Activated CD4-positive, alpha-beta T cell treated with anti-CD3 and anti-CD28 coated beads, Interleukin-2, amount 10 ng/mL, durations not matched to agents 7 days and 5 days (primary cell): ENCODE measurements at regions not wholly inside any gene's neighbourhood (a gene's known extent, or its start where the extent isn't known, plus 50 kb on each side); places are given as distances from the start of the nearest gene placed in this dataset.

Experiments used
- CTCF ChIA-PET: fragments of 350-600 bp; sonication (Branson Sonifier 250); formaldehyde crosslinking; loops from one replicate; lab custom pipeline; 2021; ENCODE audit warnings: antibody characterized with exemption; lab: Charles Lee
- POLR2A ChIA-PET: fragments of 350-600 bp; sonication (Branson Sonifier 250); formaldehyde crosslinking; loops from one replicate; lab custom pipeline; 2021; ENCODE audit warnings: antibody characterized with exemption; lab: Charles Lee
- DNase-seq: peaks from one replicate; pipeline ENCODE4 v3.0.0-alpha.2; 2020
- H3K27ac Mint-ChIP-seq: one replicate; pipeline ENCODE4 v1.8.0; 2021; ENCODE audit warnings: mild to moderate bottlenecking, moderate library complexity, mixed read lengths
- H3K27me3 Mint-ChIP-seq: one replicate; pipeline ENCODE4 v1.8.0; 2021; ENCODE audit warnings: mixed read lengths
- H3K36me3 Mint-ChIP-seq: one replicate; pipeline ENCODE4 v1.8.0; 2021; ENCODE audit warnings: low read depth, mixed read lengths
- H3K4me1 Mint-ChIP-seq: one replicate; pipeline ENCODE4 v1.8.0; 2021; ENCODE audit warnings: mixed read lengths
- H3K4me3 Mint-ChIP-seq: one replicate; pipeline ENCODE4 v1.8.0; 2021; ENCODE audit warnings: mild to moderate bottlenecking, moderate library complexity, mixed read lengths
- H3K9me3 Mint-ChIP-seq: one replicate; pipeline ENCODE4 v1.8.0; 2021; ENCODE audit warnings: mixed read lengths

GRCh38 chr20:39850246-39850645 is 838.8 kb downstream of the MAFB start:
- Mint-ChIP-seq H3K27ac (no peak overlapping the region), H3K4me1 (no peaks in the 10 kb centered on the region), H3K36me3 (no peaks in the 10 kb centered on the region), H3K9me3 (no peaks in the 10 kb centered on the region), H3K4me3 (no peak overlapping the region), H3K27me3 (no peaks in the 10 kb centered on the region)
- ChIA-PET POLR2A (no interaction called here), CTCF (no interaction called here)
- no peak for DNase-seq

GRCh38 chr20:39849664-39850063 is 839.4 kb downstream of the MAFB start:
- ChIA-PET CTCF (no interaction called here), POLR2A (no interaction called here)
- H3K27me3 Mint-ChIP-seq, result no peaks in the 10 kb centered on the region
- no peak overlapping the region for H3K4me3 Mint-ChIP-seq
- H3K4me1 Mint-ChIP-seq, result no peaks in the 10 kb centered on the region
- H3K27ac Mint-ChIP-seq, result no peak overlapping the region
- no peaks in the 10 kb centered on the region for H3K36me3 Mint-ChIP-seq
- H3K9me3 Mint-ChIP-seq, result no peaks in the 10 kb centered on the region
- no peak for DNase-seq

- Mint-ChIP-seq H3K27me3 (no peaks in the 10 kb centered on the region), H3K4me3 (no peak overlapping the region), H3K9me3 (no peaks in the 10 kb centered on the region), H3K27ac (no peak overlapping the region), H3K4me1 (no peaks in the 10 kb centered on the region), H3K36me3 (no peaks in the 10 kb centered on the region)
- POLR2A ChIA-PET, result no interaction called here
- CTCF ChIA-PET, result no interaction called here
- DNase-seq, result no peak
Observed at GRCh38 chr20:39849171-39849570, 839.9 kb downstream of the MAFB start.

GRCh38 chr20:39839399-39840119 is 849.5 kb downstream of the MAFB start:
- no peaks in the 10 kb centered on the region for H3K4me1 Mint-ChIP-seq

GRCh38 chr20:39837561-39837960 is 851.5 kb downstream of the MAFB start:
- Mint-ChIP-seq H3K9me3 (no peaks in the 10 kb centered on the region), H3K36me3 (no peaks in the 10 kb centered on the region), H3K4me3 (no peak overlapping the region), H3K4me1 (no peaks in the 10 kb centered on the region), H3K27ac (no peak overlapping the region), H3K27me3 (no peaks in the 10 kb centered on the region)
- ChIA-PET POLR2A (no interaction called here), CTCF (no interaction called here)
- no peak for DNase-seq

More at GRCh38 chr20:39839399-39840119, 849.5 kb downstream of the MAFB start:
- no peak overlapping the region for H3K27ac Mint-ChIP-seq
- no peak for DNase-seq
- H3K36me3 Mint-ChIP-seq, result no peaks in the 10 kb centered on the region
- ChIA-PET CTCF (no interaction called here), POLR2A (no interaction called here)
- H3K4me3 Mint-ChIP-seq, result no peak overlapping the region
- no peaks in the 10 kb centered on the region for H3K27me3 Mint-ChIP-seq
- H3K9me3 Mint-ChIP-seq, result no peaks in the 10 kb centered on the region

GRCh38 chr20:39835130-39835842 is 853.8 kb downstream of the MAFB start:
- Mint-ChIP-seq H3K27ac (no peak overlapping the region), H3K36me3 (no peaks in the 10 kb centered on the region), H3K9me3 (no peaks in the 10 kb centered on the region), H3K4me1 (no peaks in the 10 kb centered on the region), H3K27me3 (no peaks in the 10 kb centered on the region), H3K4me3 (no peak overlapping the region)
- ChIA-PET CTCF (no interaction called here), POLR2A (no interaction called here)
- DNase-seq, result no peak

GRCh38 chr20:39830903-39831302 is 858.1 kb downstream of the MAFB start:
- Mint-ChIP-seq H3K4me1 (peaks cover 4% of the 10 kb centered on the region), H3K27me3 (no peaks in the 10 kb centered on the region), H3K27ac (no peak overlapping the region), H3K36me3 (no peaks in the 10 kb centered on the region), H3K4me3 (no peak overlapping the region), H3K9me3 (no peaks in the 10 kb centered on the region)
- DNase-seq, result no peak
- CTCF ChIA-PET, result no interaction called here
- POLR2A ChIA-PET, result no interaction called here

- DNase-seq, result no peak
Observed at GRCh38 chr20:39829661-39830060, 859.4 kb downstream of the MAFB start.

GRCh38 chr20:39829256-39829655 is 859.8 kb downstream of the MAFB start:
- H3K4me3 Mint-ChIP-seq, result no peak overlapping the region
- no peaks in the 10 kb centered on the region for H3K36me3 Mint-ChIP-seq
- peaks cover 4% of the 10 kb centered on the region for H3K4me1 Mint-ChIP-seq
- H3K27ac Mint-ChIP-seq, result no peak overlapping the region
- POLR2A ChIA-PET, result no interaction called here
- CTCF ChIA-PET, result no interaction called here
- no peak for DNase-seq
- H3K9me3 Mint-ChIP-seq, result no peaks in the 10 kb centered on the region
- H3K27me3 Mint-ChIP-seq, result no peaks in the 10 kb centered on the region

More at GRCh38 chr20:39829661-39830060, 859.4 kb downstream of the MAFB start:
- Mint-ChIP-seq H3K27me3 (no peaks in the 10 kb centered on the region), H3K9me3 (no peaks in the 10 kb centered on the region), H3K36me3 (no peaks in the 10 kb centered on the region), H3K27ac (no peak overlapping the region), H3K4me3 (no peak overlapping the region), H3K4me1 (peaks cover 4% of the 10 kb centered on the region)
- ChIA-PET CTCF (no interaction called here), POLR2A (no interaction called here)

- Mint-ChIP-seq H3K4me3 (no peak overlapping the region), H3K27ac (no peak overlapping the region), H3K4me1 (peaks cover 4% of the 10 kb centered on the region), H3K36me3 (no peaks in the 10 kb centered on the region), H3K9me3 (no peaks in the 10 kb centered on the region), H3K27me3 (no peaks in the 10 kb centered on the region)
- POLR2A ChIA-PET, result no interaction called here
- CTCF ChIA-PET, result no interaction called here
- DNase-seq, result no peak
Observed at GRCh38 chr20:39825950-39826349, 863.1 kb downstream of the MAFB start.

- POLR2A ChIA-PET, result no interaction called here
- Mint-ChIP-seq H3K36me3 (no peaks in the 10 kb centered on the region), H3K9me3 (no peaks in the 10 kb centered on the region), H3K4me3 (no peak overlapping the region), H3K4me1 (peaks cover 4% of the 10 kb centered on the region), H3K27ac (no peak overlapping the region), H3K27me3 (no peaks in the 10 kb centered on the region)
- no peak for DNase-seq
- CTCF ChIA-PET, result no interaction called here
Observed at GRCh38 chr20:39825524-39825923, 863.4 kb downstream of the DHX35 start.

GRCh38 chr20:39823224-39823623 is 861.1 kb downstream of the DHX35 start:
- Mint-ChIP-seq H3K36me3 (no peaks in the 10 kb centered on the region), H3K9me3 (no peaks in the 10 kb centered on the region), H3K4me3 (no peak overlapping the region), H3K27ac (no peak overlapping the region), H3K27me3 (no peaks in the 10 kb centered on the region), H3K4me1 (peaks cover 4% of the 10 kb centered on the region)
- no peak for DNase-seq
- ChIA-PET CTCF (no interaction called here), POLR2A (no interaction called here)

GRCh38 chr20:39822667-39823066 is 860.5 kb downstream of the DHX35 start:
- H3K4me1 Mint-ChIP-seq, result peaks cover 4% of the 10 kb centered on the region
- no peak for DNase-seq
- CTCF ChIA-PET, result no interaction called here
- no peak overlapping the region for H3K27ac Mint-ChIP-seq
- no peaks in the 10 kb centered on the region for H3K36me3 Mint-ChIP-seq
- H3K4me3 Mint-ChIP-seq, result no peak overlapping the region
- H3K9me3 Mint-ChIP-seq, result no peaks in the 10 kb centered on the region
- POLR2A ChIA-PET, result no interaction called here
- no peaks in the 10 kb centered on the region for H3K27me3 Mint-ChIP-seq
